Loucy (cell line): ENCODE measurements at regions not wholly inside any gene's neighbourhood (a gene's known extent, or its start where the extent isn't known, plus 50 kb on each side); places are given as distances from the start of the nearest gene placed in this dataset.

ENCODE experiments used
- H2AFZ ChIP-seq: fragments of 200-600 bp; sonication (generic); 2 replicates; pipeline ENCODE4 v1.6.0; 2016; ENCODE audit warnings: antibody characterized with exemption, mild to moderate bottlenecking, low read length, moderate library complexity
- H3F3A ChIP-seq: fragments of 200-600 bp; 2 replicates; pipeline ENCODE4 v1.6.0; 2016; ENCODE audit warnings: antibody characterized with exemption, low read depth, mild to moderate bottlenecking
- H3K27me3 ChIP-seq: fragments of 200-600 bp; sonication (generic); 2 replicates; pipeline ENCODE4 v1.6.1; 2014; ENCODE audit warnings: low read length, mild to moderate bottlenecking; ENCODE audit not compliant: insufficient read depth, poor library complexity, severe bottlenecking
- H3K36me3 ChIP-seq: fragments of 200-600 bp; sonication (generic); 2 replicates; pipeline ENCODE4 v1.6.1; 2016; ENCODE audit warnings: low read length; ENCODE audit not compliant: insufficient read depth
- H3K4me1 ChIP-seq: fragments of 200-600 bp; sonication (generic); 2 replicates; pipeline ENCODE4 v1.5.1; 2014; ENCODE audit warnings: low read length, mild to moderate bottlenecking; ENCODE audit not compliant: insufficient read depth, poor library complexity, severe bottlenecking
- H3K4me2 ChIP-seq: fragments of 200-600 bp; sonication (generic); 2 replicates; pipeline ENCODE4 v1.6.0; 2014; ENCODE audit warnings: antibody characterized with exemption, low read length, low read depth, mild to moderate bottlenecking; ENCODE audit not compliant: poor library complexity, severe bottlenecking
- H3K4me3 ChIP-seq: fragments of 200-600 bp; sonication (generic); 2 replicates; pipeline ENCODE4 v1.5.1; 2014; ENCODE audit warnings: low read length, mild to moderate bottlenecking, mixed read lengths; ENCODE audit not compliant: poor library complexity, severe bottlenecking
- H3K79me2 ChIP-seq: fragments of 200-600 bp; sonication (generic); 2 replicates; pipeline ENCODE4 v1.6.1; 2014; ENCODE audit warnings: low read length; ENCODE audit not compliant: insufficient read depth
- H3K9ac ChIP-seq: fragments of 200-600 bp; sonication (generic); 2 replicates; pipeline ENCODE4 v1.6.0; 2014; ENCODE audit warnings: mild to moderate bottlenecking, low read depth, low read length, moderate library complexity; ENCODE audit not compliant: poor library complexity, severe bottlenecking
- H3K9me2 ChIP-seq: fragments of 200-600 bp; sonication (generic); replicated peaks from 2 replicates; pipeline ENCODE4 v1.6.1; 2016; ENCODE audit warnings: low read depth, low read length, mixed read lengths
- H3K9me3 ChIP-seq: fragments of 200-600 bp; sonication (generic); 2 replicates; pipeline ENCODE4 v1.6.1; 2014; ENCODE audit warnings: mild to moderate bottlenecking, antibody characterized with exemption, low read length, low read depth; ENCODE audit not compliant: insufficient read depth
- H4K20me1 ChIP-seq: fragments of 200-600 bp; sonication (generic); 2 replicates; pipeline ENCODE4 v1.6.0; 2014; ENCODE audit warnings: antibody characterized with exemption, low read length, mild to moderate bottlenecking; ENCODE audit not compliant: insufficient read depth, poor library complexity, severe bottlenecking
- EZH2phosphoT487 ChIP-seq: fragments of 200-600 bp; IDR thresholded peaks from 2 replicates; pipeline ENCODE4 v1.6.1; 2018; ENCODE audit warnings: antibody characterized with exemption, mild to moderate bottlenecking, moderate library complexity, borderline replicate concordance
- TF ChIP-seq, protein P1 (sequence below): fragments of 200-600 bp; sonication (generic); conservative IDR thresholded peaks from 2 replicates; pipeline ENCODE4 v1.5.1; 2014; ENCODE audit warnings: mild to moderate bottlenecking, antibody characterized with exemption, low read length

DNA sequence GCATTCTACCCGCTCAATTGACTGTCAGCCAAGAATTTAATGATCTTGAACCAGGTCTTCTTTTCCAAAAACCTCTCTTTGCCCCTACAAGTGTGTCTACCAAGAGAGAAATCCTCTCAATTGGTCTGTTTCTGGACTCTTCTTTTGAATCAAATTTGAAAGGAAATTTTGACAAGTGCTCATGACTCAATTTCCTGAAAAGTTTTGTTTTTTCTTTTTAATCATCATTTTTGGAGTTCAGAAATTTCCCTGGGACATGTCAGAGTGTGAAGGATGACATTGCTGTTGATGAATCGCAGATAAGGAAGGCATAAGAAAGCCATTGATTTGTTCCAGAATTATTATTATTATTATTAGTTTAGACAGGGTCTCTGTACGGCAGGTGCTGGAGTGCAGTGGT is 88.2 kb upstream of the AKT3 start:
- Histone ChIP-seq H3K9me3 (no peaks in the 10 kb centered on the region), H4K20me1 (no peaks in the 10 kb centered on the region), H3K4me2 (no peak overlapping the region), H3K4me3 (no peak overlapping the region), H3K36me3 (no peaks in the 10 kb centered on the region), H3K4me1 (no peaks in the 10 kb centered on the region), H3K79me2 (no peaks in the 10 kb centered on the region), H3K9me2 (no peaks in the 10 kb centered on the region), H3K9ac (no peak overlapping the region), H2AFZ (no peak overlapping the region), H3K27me3 (no peaks in the 10 kb centered on the region), H3F3A (no peaks in the 10 kb centered on the region)
- TF ChIP-seq, protein P1, sequence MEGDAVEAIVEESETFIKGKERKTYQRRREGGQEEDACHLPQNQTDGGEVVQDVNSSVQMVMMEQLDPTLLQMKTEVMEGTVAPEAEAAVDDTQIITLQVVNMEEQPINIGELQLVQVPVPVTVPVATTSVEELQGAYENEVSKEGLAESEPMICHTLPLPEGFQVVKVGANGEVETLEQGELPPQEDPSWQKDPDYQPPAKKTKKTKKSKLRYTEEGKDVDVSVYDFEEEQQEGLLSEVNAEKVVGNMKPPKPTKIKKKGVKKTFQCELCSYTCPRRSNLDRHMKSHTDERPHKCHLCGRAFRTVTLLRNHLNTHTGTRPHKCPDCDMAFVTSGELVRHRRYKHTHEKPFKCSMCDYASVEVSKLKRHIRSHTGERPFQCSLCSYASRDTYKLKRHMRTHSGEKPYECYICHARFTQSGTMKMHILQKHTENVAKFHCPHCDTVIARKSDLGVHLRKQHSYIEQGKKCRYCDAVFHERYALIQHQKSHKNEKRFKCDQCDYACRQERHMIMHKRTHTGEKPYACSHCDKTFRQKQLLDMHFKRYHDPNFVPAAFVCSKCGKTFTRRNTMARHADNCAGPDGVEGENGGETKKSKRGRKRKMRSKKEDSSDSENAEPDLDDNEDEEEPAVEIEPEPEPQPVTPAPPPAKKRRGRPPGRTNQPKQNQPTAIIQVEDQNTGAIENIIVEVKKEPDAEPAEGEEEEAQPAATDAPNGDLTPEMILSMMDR = no peak
- no peak for TF ChIP-seq EZH2phosphoT487

DNA sequence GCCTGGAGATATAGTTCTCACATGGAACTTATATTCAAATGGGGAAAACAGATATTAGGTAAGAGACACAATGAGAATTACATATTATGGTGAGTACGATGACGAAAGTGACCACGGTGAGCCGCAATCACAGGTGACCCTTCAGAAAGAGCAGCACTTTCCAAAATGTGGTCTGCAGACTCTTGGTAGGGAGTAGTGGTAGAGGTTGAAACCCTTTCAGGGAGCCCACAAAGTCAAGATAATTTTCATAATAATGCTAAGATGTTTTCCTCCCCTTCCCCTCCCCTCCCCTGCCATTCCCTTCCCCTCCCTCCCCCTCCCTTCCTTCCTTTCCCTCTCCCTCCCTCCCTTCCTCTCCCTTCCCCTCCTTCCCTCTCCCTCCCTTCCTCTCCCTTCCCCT is 83.5 kb upstream of the AKT3 start:
- no peaks in the 10 kb centered on the region for H3K79me2 ChIP-seq
- no peaks in the 10 kb centered on the region for H4K20me1 ChIP-seq
- no peak overlapping the region for H3K4me2 ChIP-seq
- H2AFZ ChIP-seq = no peak overlapping the region
- no peak overlapping the region for H3K9ac ChIP-seq
- H3K27me3 ChIP-seq = no peaks in the 10 kb centered on the region
- H3K36me3 ChIP-seq = no peaks in the 10 kb centered on the region
- TF ChIP-seq EZH2phosphoT487 = no peak
- TF ChIP-seq, protein P1 = no peak
- H3F3A ChIP-seq = no peaks in the 10 kb centered on the region
- no peak overlapping the region for H3K4me3 ChIP-seq
- H3K9me2 ChIP-seq = no peaks in the 10 kb centered on the region
- H3K9me3 ChIP-seq = no peaks in the 10 kb centered on the region
- no peaks in the 10 kb centered on the region for H3K4me1 ChIP-seq

DNA sequence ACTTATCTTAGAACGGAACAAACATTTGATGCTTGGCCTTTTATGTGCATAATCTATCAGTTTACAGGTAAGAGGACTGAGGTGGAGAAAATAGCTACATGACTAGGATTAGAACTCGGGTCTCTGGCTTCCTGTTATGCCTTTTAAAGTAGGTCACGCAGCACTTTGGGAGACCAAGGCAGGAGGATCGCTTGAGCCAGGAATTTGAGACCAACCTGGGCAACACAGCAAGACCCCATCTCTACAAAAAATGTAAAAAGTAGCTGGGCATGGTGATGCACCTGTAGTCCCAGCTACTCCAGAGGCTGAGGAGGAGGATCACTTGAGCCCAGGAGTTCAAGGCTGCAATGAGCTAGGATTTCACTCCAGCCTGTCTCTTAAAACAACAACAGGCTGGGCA is 81.9 kb upstream of the AKT3 start:
- Histone ChIP-seq H3K79me2 (no peaks in the 10 kb centered on the region), H2AFZ (no peak overlapping the region), H3K4me2 (no peak overlapping the region), H3K4me3 (no peak overlapping the region), H3K9me2 (no peaks in the 10 kb centered on the region), H3K36me3 (no peaks in the 10 kb centered on the region), H3K27me3 (no peaks in the 10 kb centered on the region), H3K9me3 (no peaks in the 10 kb centered on the region), H3K9ac (no peak overlapping the region), H4K20me1 (no peaks in the 10 kb centered on the region), H3K4me1 (no peaks in the 10 kb centered on the region), H3F3A (no peaks in the 10 kb centered on the region)
- no peak for TF ChIP-seq EZH2phosphoT487
- TF ChIP-seq, protein P1 = no peak
